Gastrocnemius medialis (tissue), 4 donors: ENCODE measurements at regions not wholly inside any gene's neighbourhood (a gene's known extent, or its start where the extent isn't known, plus 50 kb on each side); places are given as distances from the start of the nearest gene placed in this dataset.

Source experiments
- ATAC-seq, 2 donors: fragments of 150-250 bp; one replicate each; pipeline ENCODE4 v1.9.1; 2016
- DNase-seq, 2 donors: peaks; one replicate each; pipeline ENCODE4 v3.0.0-alpha.2; 2019
- H3K27ac ChIP-seq, 4 donors: fragments of 200-600 bp; sonication (generic); 1 replicate in 1 of 4; 2 replicates in 3 of 4; pipeline ENCODE4 v1.5.1; 2016 to 2018; ENCODE audit warnings: mild to moderate bottlenecking in 2 of 4, moderate library complexity in 1 of 4
- H3K27me3 ChIP-seq, 3 donors: fragments of 200-600 bp; sonication (generic) in 2 of 3; 1 replicate in 1 of 3; 2 replicates in 2 of 3; pipeline versions ENCODE4 v1.5.1 to v1.6.0; 2016 to 2019; ENCODE audit warnings: mild to moderate bottlenecking in 1 of 3, moderate library complexity in 1 of 3
- H3K36me3 ChIP-seq, 2 donors: fragments of 200-600 bp; sonication (generic) in 1 of 2; one replicate each; pipeline ENCODE4 v1.5.1; 2017 to 2018
- H3K4me1 ChIP-seq, 2 donors: fragments of 200-600 bp; sonication (generic) in 1 of 2; one replicate each; pipeline ENCODE4 v1.5.1; 2016 to 2017; ENCODE audit warnings: mild to moderate bottlenecking in 2 of 2
- H3K4me3 ChIP-seq, 4 donors: fragments of 200-600 bp; sonication (generic) in 3 of 4; 1 replicate in 1 of 4; 2 replicates in 3 of 4; pipeline ENCODE4 v1.5.1; 2016 to 2019; ENCODE audit warnings: mild to moderate bottlenecking in 2 of 4
- H3K9me3 ChIP-seq, 3 donors: fragments of 200-600 bp; sonication (generic) in 2 of 3; 1 replicate in 1 of 3; 2 replicates in 2 of 3; pipeline ENCODE4 v1.5.1; 2016 to 2019
- CTCF ChIP-seq, 5 experiments: fragments of 450-650 bp in 3 of 5; fragments of 200-600 bp in 2 of 5; sonication (generic) in 2 of 5; IDR thresholded peaks in 4 of 5; conservative IDR thresholded peaks in 1 of 5; 1 replicate in 4 of 5; 2 replicates in 1 of 5; pipeline ENCODE4 v1.5.1; 2016 to 2019; ENCODE audit warnings: antibody characterized with exemption in 5 of 5, mild to moderate bottlenecking in 3 of 5, moderate library complexity in 3 of 5
- POLR2A ChIP-seq, 2 donors: fragments of 450-650 bp; IDR thresholded peaks; one replicate each; pipeline ENCODE4 v1.6.1; 2017; ENCODE audit warnings: antibody characterized with exemption in 2 of 2, mild to moderate bottlenecking in 2 of 2, moderate library complexity in 2 of 2
- in situ Hi-C, 4 donors: fragments of 200-750 bp; cut with MboI; loops; one replicate each; pipeline versions ENCODE4 v1.15.0 to v1.8.0; 2017; ENCODE audit warnings: low sequenced_read_pairs in 4 of 4
- intact Hi-C: fragments of 100-400 bp; cut with DNase I; formaldehyde crosslinking; loops from one replicate; pipeline ENCODE4 v1.15.1; 2023; ENCODE audit warnings: low total_unique reads

- no peak overlapping the region for H3K27ac ChIP-seq
- no peak for ATAC-seq
- no peak for DNase-seq
- H3K27me3 ChIP-seq = no peaks in the 10 kb centered on the region
- intact Hi-C loops = no loop called here
- no peak overlapping the region for H3K4me3 ChIP-seq
- TF ChIP-seq CTCF (IDR thresholded peaks at IDR 0.05 in 4 of 5, conservative IDR thresholded peaks at IDR 0.05 in 1 of 5) = no peak
- TF ChIP-seq POLR2A (IDR thresholded peaks at IDR 0.05) = no peak
- in situ Hi-C loops = no loop called here
- no peaks in the 10 kb centered on the region for H3K36me3 ChIP-seq
- no peaks in the 10 kb centered on the region for H3K4me1 ChIP-seq
- no peaks in the 10 kb centered on the region for H3K9me3 ChIP-seq
These were observed 1996.9 kb upstream of the RAG2 start for GRCh38 chr11:38594895-38595294.

GRCh38 chr11:38593649-38594048, 1995.6 kb upstream of the RAG2 start:
- no peaks in the 10 kb centered on the region for H3K4me1 ChIP-seq
- no peak for ATAC-seq
- H3K9me3 ChIP-seq = no peaks in the 10 kb centered on the region
- DNase-seq = no peak
- in situ Hi-C loops = no loop called here
- H3K27me3 ChIP-seq = no peaks in the 10 kb centered on the region
- no peak overlapping the region for H3K4me3 ChIP-seq
- intact Hi-C loops = no loop called here
- no peaks in the 10 kb centered on the region for H3K36me3 ChIP-seq
- no peak overlapping the region for H3K27ac ChIP-seq
- TF ChIP-seq CTCF (IDR thresholded peaks at IDR 0.05 in 4 of 5, conservative IDR thresholded peaks at IDR 0.05 in 1 of 5) (no peak), POLR2A (IDR thresholded peaks at IDR 0.05) (no peak)

- Histone ChIP-seq H3K4me1 (no peaks in the 10 kb centered on the region), H3K36me3 (no peaks in the 10 kb centered on the region), H3K9me3 (no peaks in the 10 kb centered on the region), H3K4me3 (no peak overlapping the region), H3K27ac (no peak overlapping the region), H3K27me3 (no peaks in the 10 kb centered on the region)
- in situ Hi-C loops (no loop called here), intact Hi-C loops (no loop called here)
- ATAC-seq (no peak), DNase-seq (no peak)
- no peak for TF ChIP-seq POLR2A (IDR thresholded peaks at IDR 0.05)
- TF ChIP-seq CTCF (IDR thresholded peaks at IDR 0.05 in 4 of 5, conservative IDR thresholded peaks at IDR 0.05 in 1 of 5) = no peak
These were observed 1984.7 kb upstream of the RAG2 start for GRCh38 chr11:38582756-38583155.

GRCh38 chr11:38582151-38582550, 1984.1 kb upstream of the RAG2 start:
- Histone ChIP-seq H3K27me3 (no peaks in the 10 kb centered on the region), H3K4me3 (no peak overlapping the region), H3K9me3 (no peaks in the 10 kb centered on the region), H3K27ac (no peak overlapping the region), H3K4me1 (no peaks in the 10 kb centered on the region), H3K36me3 (no peaks in the 10 kb centered on the region)
- DNase-seq = no peak
- ATAC-seq = no peak
- in situ Hi-C loops = no loop called here
- no peak for TF ChIP-seq CTCF (IDR thresholded peaks at IDR 0.05 in 4 of 5, conservative IDR thresholded peaks at IDR 0.05 in 1 of 5)
- TF ChIP-seq POLR2A (IDR thresholded peaks at IDR 0.05) = no peak
- intact Hi-C loops = no loop called here

GRCh38 chr11:38577769-38578168, 1979.7 kb upstream of the RAG2 start:
- H3K4me1 ChIP-seq = no peaks in the 10 kb centered on the region
- H3K9me3 ChIP-seq = no peaks in the 10 kb centered on the region
- ATAC-seq (no peak), DNase-seq (no peak)
- H3K27ac ChIP-seq = no peak overlapping the region
- H3K36me3 ChIP-seq = no peaks in the 10 kb centered on the region
- H3K4me3 ChIP-seq = no peak overlapping the region
- in situ Hi-C loops (no loop called here), intact Hi-C loops (no loop called here)
- no peak for TF ChIP-seq POLR2A (IDR thresholded peaks at IDR 0.05)
- TF ChIP-seq CTCF (IDR thresholded peaks at IDR 0.05 in 4 of 5, conservative IDR thresholded peaks at IDR 0.05 in 1 of 5) = no peak
- H3K27me3 ChIP-seq = no peaks in the 10 kb centered on the region
